Sigmoid colon (tissue), 6 donors: ENCODE measurements at regions not wholly inside any gene's neighbourhood (a gene's known extent, or its start where the extent isn't known, plus 50 kb on each side); places are given as distances from the start of the nearest gene placed in this dataset.

Experiments used
- DNase-seq: peaks from one replicate; pipeline ENCODE4 v3.0.0-alpha.2; 2019
- H3K27ac ChIP-seq, 4 donors: fragments of 200-600 bp; sonication (generic); one replicate each; pipeline ENCODE4 v1.5.1; 2016 to 2019; ENCODE audit warnings: mild to moderate bottlenecking in 1 of 4
- H3K27me3 ChIP-seq, 3 donors: fragments of 200-600 bp; sonication (generic); one replicate each; pipeline ENCODE4 v1.5.1; 2019; ENCODE audit warnings: mild to moderate bottlenecking in 1 of 3
- H3K36me3 ChIP-seq, 4 donors: fragments of 200-600 bp; sonication (generic); one replicate each; pipeline ENCODE4 v1.5.1; 2016 to 2019
- H3K4me1 ChIP-seq, 4 donors: fragments of 200-600 bp; sonication (generic); one replicate each; pipeline ENCODE4 v1.5.1; 2017 to 2019
- H3K4me3 ChIP-seq, 4 donors: fragments of 200-600 bp; sonication (generic); one replicate each; pipeline ENCODE4 v1.5.1; 2017 to 2019; ENCODE audit warnings: mild to moderate bottlenecking in 2 of 4, moderate library complexity in 1 of 4
- H3K9me3 ChIP-seq, 4 donors: fragments of 200-600 bp in 3 of 4; sonication (generic) in 3 of 4; one replicate each; pipeline versions ENCODE4 v1.5.1 to v1.6.1; 2013 to 2019
- CTCF ChIP-seq, 4 experiments: fragments of 450-650 bp in 3 of 4; fragments of 200-600 bp in 1 of 4; IDR thresholded peaks; one replicate each; pipeline ENCODE4 v1.5.1; 2016 to 2019; ENCODE audit warnings: antibody characterized with exemption in 4 of 4, mild to moderate bottlenecking in 3 of 4, moderate library complexity in 2 of 4
- EP300 ChIP-seq, 4 donors: sonication (generic); formaldehyde crosslinking; IDR thresholded peaks; one replicate each; pipeline ENCODE4 v1.6.1; 2017; ENCODE audit warnings: antibody characterized with exemption in 4 of 4
- POLR2A ChIP-seq, 2 donors: fragments of 450-650 bp; IDR thresholded peaks; one replicate each; pipeline ENCODE4 v1.6.1; 2016; ENCODE audit warnings: antibody characterized with exemption in 2 of 2, mild to moderate bottlenecking in 2 of 2, moderate library complexity in 2 of 2
- POLR2AphosphoS5 ChIP-seq, 4 donors: sonication (generic); formaldehyde crosslinking; IDR thresholded peaks; one replicate each; pipeline ENCODE4 v1.6.1; 2017; ENCODE audit warnings: antibody characterized with exemption in 4 of 4
- WGBS, 2 donors: extraction: QIAGEN DNeasy Blood & Tissue Kit; methylation state at CpG; one replicate each; pipeline ENCODE4 v1.1.7; 2013; 5-methylcytosine and 5-hydroxymethylcytosine counted together
- intact Hi-C: fragments of 100-400 bp; cut with DNase I; formaldehyde crosslinking; loops from one replicate; pipeline ENCODE4 v1.15.1; 2023
- donor health status: healthy with polysubstance abuse.
- donor health status: healthy.

- Histone ChIP-seq H3K9me3 (no peaks in the 10 kb centered on the region), H3K27ac (no peak overlapping the region), H3K4me3 (no peak overlapping the region), H3K36me3 (no peaks in the 10 kb centered on the region), H3K4me1 (no peaks in the 10 kb centered on the region), H3K27me3 (no peaks in the 10 kb centered on the region)
- intact Hi-C loops = no loop called here
- WGBS, 2 donors = 88 to 89% methylated on average over 5 of the region's 5 CpGs
- no peak for DNase-seq
- TF ChIP-seq POLR2A (IDR thresholded peaks at IDR 0.05) (no peak), CTCF (IDR thresholded peaks at IDR 0.05) (no peak), POLR2AphosphoS5 (IDR thresholded peaks at IDR 0.05) (no peak), EP300 (IDR thresholded peaks at IDR 0.05) (no peak)
These were observed 104.8 kb upstream of the KIT start for GRCh38 chr4:54553001-54553400.

- no peaks in the 10 kb centered on the region for H3K27me3 ChIP-seq
- 87 to 88% methylated on average over 9 of the region's 9 CpGs for WGBS, 2 donors
- TF ChIP-seq POLR2AphosphoS5 (IDR thresholded peaks at IDR 0.05) (no peak), CTCF (IDR thresholded peaks at IDR 0.05) (no peak), POLR2A (IDR thresholded peaks at IDR 0.05) (no peak), EP300 (IDR thresholded peaks at IDR 0.05) (no peak)
- no peaks in the 10 kb centered on the region for H3K9me3 ChIP-seq
- intact Hi-C loops = no loop called here
- H3K27ac ChIP-seq = no peak overlapping the region
- no peak overlapping the region for H3K4me3 ChIP-seq
- no peaks in the 10 kb centered on the region for H3K4me1 ChIP-seq
- no peaks in the 10 kb centered on the region for H3K36me3 ChIP-seq
- DNase-seq = no peak
These were observed 103.3 kb upstream of the KIT start for GRCh38 chr4:54554339-54554990.

GRCh38 chr4:54556051-54556450, 101.7 kb upstream of the KIT start:
- WGBS, 2 donors = 81 to 94% methylated on average over 1 of the region's 1 CpG
- H3K27ac ChIP-seq = no peak overlapping the region
- no peak for DNase-seq

GRCh38 chr4:54556587-54556986, 101.2 kb upstream of the KIT start:
- no peaks in the 10 kb centered on the region for H3K4me1 ChIP-seq
- no peak for TF ChIP-seq POLR2AphosphoS5 (IDR thresholded peaks at IDR 0.05)
- TF ChIP-seq POLR2A (IDR thresholded peaks at IDR 0.05) = no peak
- no peak for TF ChIP-seq CTCF (IDR thresholded peaks at IDR 0.05)
- no peak for TF ChIP-seq EP300 (IDR thresholded peaks at IDR 0.05)
- H3K4me3 ChIP-seq = no peak overlapping the region
- DNase-seq = no peak
- WGBS, 2 donors = 53 to 80% methylated on average over 3 of the region's 3 CpGs
- intact Hi-C loops = no loop called here
- no peak overlapping the region for H3K27ac ChIP-seq
- H3K27me3 ChIP-seq = no peaks in the 10 kb centered on the region
- no peaks in the 10 kb centered on the region for H3K9me3 ChIP-seq
- H3K36me3 ChIP-seq = no peaks in the 10 kb centered on the region

More at GRCh38 chr4:54556051-54556450, 101.7 kb upstream of the KIT start:
- Histone ChIP-seq H3K4me1 (no peaks in the 10 kb centered on the region), H3K27me3 (no peaks in the 10 kb centered on the region), H3K9me3 (no peaks in the 10 kb centered on the region), H3K36me3 (no peaks in the 10 kb centered on the region), H3K4me3 (no peak overlapping the region)
- intact Hi-C loops = no loop called here
- TF ChIP-seq EP300 (IDR thresholded peaks at IDR 0.05) (no peak), CTCF (IDR thresholded peaks at IDR 0.05) (no peak), POLR2A (IDR thresholded peaks at IDR 0.05) (no peak), POLR2AphosphoS5 (IDR thresholded peaks at IDR 0.05) (no peak)
